ENCODE measurements at regions not wholly inside any gene's neighbourhood (a gene's known extent, or its start where the extent isn't known, plus 50 kb on each side); places are given as distances from the start of the nearest gene placed in this dataset.

DNA sequence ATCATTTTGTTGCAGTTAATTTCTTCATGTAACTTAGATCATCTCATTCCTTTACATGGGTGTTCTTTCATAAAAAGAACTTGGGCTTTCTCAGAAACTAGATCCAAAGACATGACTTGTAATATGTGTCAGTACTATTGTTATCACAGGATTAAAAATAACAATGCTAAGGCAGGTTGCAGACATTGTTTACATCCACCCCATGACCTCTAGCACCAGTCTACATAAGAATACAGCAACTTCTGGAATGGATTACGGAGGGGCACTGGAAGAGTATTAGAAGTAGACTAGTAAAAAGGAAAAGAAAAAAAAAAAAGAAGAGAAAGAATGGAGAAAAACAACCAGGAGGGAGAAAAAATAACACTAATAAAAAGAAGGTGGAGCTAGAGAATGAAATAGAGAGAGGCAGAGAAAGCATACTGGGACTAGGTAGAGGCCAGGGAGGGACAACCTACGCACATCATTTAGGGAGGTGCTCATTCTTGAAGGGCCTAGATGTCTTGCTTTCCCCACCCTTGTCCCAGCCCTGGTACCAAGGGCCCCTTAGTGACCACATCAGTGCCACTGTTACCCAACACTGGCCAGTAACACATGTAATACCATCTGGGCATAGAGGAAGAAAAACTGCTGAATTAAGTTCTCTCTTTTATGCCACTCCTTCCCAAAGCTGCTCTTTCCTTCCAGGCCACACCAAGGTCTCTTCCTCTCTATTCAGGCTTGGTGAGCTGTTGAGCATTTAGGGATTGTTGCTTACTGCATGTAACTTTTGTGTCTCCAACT, 70.6 kb upstream of the KLF7 start:
- TF ChIP-seq EZH2 (IDR thresholded peaks at IDR 0.05; ENCODE audit: insufficient read depth, poor library complexity, severe bottlenecking) = no peak
- TF ChIP-seq EZH2phosphoT487 (IDR thresholded peaks at IDR 0.05; ENCODE audit: insufficient read depth, low read depth) = no peak
